PFSK-1 (cell line): ENCODE measurements at regions not wholly inside any gene's neighbourhood (a gene's known extent, or its start where the extent isn't known, plus 50 kb on each side); places are given as distances from the start of the nearest gene placed in this dataset.

Experiments used
- FOXP2 ChIP-seq: optimal IDR thresholded peaks from 2 replicates; pipeline ENCODE3; 2011; ENCODE audit warnings: borderline replicate concordance, control low read depth, inconsistent platforms; ENCODE audit not compliant: insufficient read depth; ENCODE audit errors: extremely low read length, extremely low read depth
- POLR2AphosphoS5 ChIP-seq: IDR thresholded peaks from 2 replicates; pipeline ENCODE4 v1.6.1; 2012; ENCODE audit warnings: low read depth, mild to moderate bottlenecking, control low read depth, low read length, moderate library complexity
- REST ChIP-seq, 2 experiments: IDR thresholded peaks; 2 replicates each; pipeline versions ENCODE4 v1.6.1 to v1.8.0; 2011 to 2012; ENCODE audit warnings: low read depth in 2 of 2, low read length in 2 of 2, control low read depth in 1 of 2, inconsistent platforms in 1 of 2, mild to moderate bottlenecking in 1 of 2, moderate library complexity in 1 of 2; ENCODE audit not compliant: insufficient read depth in 1 of 2
- SIN3A ChIP-seq: IDR thresholded peaks from 2 replicates; pipeline ENCODE4 v1.6.1; 2012; ENCODE audit warnings: mild to moderate bottlenecking, low read length, moderate library complexity, borderline replicate concordance; ENCODE audit not compliant: insufficient read depth
- TAF1 ChIP-seq: IDR thresholded peaks from 2 replicates; pipeline ENCODE4 v1.6.1; 2012; ENCODE audit warnings: low read length, control low read depth, borderline replicate concordance; ENCODE audit not compliant: insufficient read depth

- no peak for TF ChIP-seq FOXP2
- TF ChIP-seq TAF1: no peak
- TF ChIP-seq POLR2AphosphoS5: no peak
- TF ChIP-seq SIN3A: no peak
- no peak for TF ChIP-seq REST (IDR thresholded peaks at IDR 0.05; ENCODE audit: insufficient read depth in 1 of 2, low read depth in 2 of 2, low read length in 2 of 2)
Measured at GRCh38 chr12:115030017-115030416, 346.0 kb upstream of the TBX3 start.

- TF ChIP-seq TAF1 (no peak), POLR2AphosphoS5 (no peak), REST (IDR thresholded peaks at IDR 0.05; ENCODE audit: insufficient read depth in 1 of 2, low read depth in 2 of 2, low read length in 2 of 2) (no peak)
Measured at GRCh38 chr12:115024531-115024930, 340.6 kb upstream of the TBX3 start.

- no peak for TF ChIP-seq REST (IDR thresholded peaks at IDR 0.05; ENCODE audit: insufficient read depth in 1 of 2, low read depth in 2 of 2, low read length in 2 of 2)
- no peak for TF ChIP-seq POLR2AphosphoS5
- TF ChIP-seq SIN3A: no peak
- no peak for TF ChIP-seq TAF1
- TF ChIP-seq FOXP2: no peak
Measured at GRCh38 chr12:115023279-115024265, 339.6 kb upstream of the TBX3 start.

GRCh38 chr12:115020091-115020490, 336.1 kb upstream of the TBX3 start:
- no peak for TF ChIP-seq FOXP2

GRCh38 chr12:115017346-115017745, 333.4 kb upstream of the TBX3 start:
- TF ChIP-seq REST (IDR thresholded peaks at IDR 0.05; ENCODE audit: insufficient read depth in 1 of 2, low read depth in 2 of 2, low read length in 2 of 2) (no peak), TAF1 (no peak), FOXP2 (no peak), POLR2AphosphoS5 (no peak)
